OCI-LY1 (cell line): ENCODE measurements at regions not wholly inside any gene's neighbourhood (a gene's known extent, or its start where the extent isn't known, plus 50 kb on each side); places are given as distances from the start of the nearest gene placed in this dataset.

Experiments
- EZH2 ChIP-seq: fragments of 200-600 bp; sonication (generic), shearing (Covaris generic); IDR thresholded peaks from 2 replicates; pipeline ENCODE4 v1.8.0; 2017; ENCODE audit warnings: borderline replicate concordance, mixed run types, mild to moderate bottlenecking, antibody characterized with exemption, low read length, moderate library complexity, mixed read lengths
- TF ChIP-seq, protein P1 (sequence below): fragments of 200-600 bp; sonication (generic), shearing (Covaris generic); IDR thresholded peaks from 2 replicates; pipeline ENCODE4 v1.5.1; 2017; ENCODE audit warnings: mild to moderate bottlenecking, antibody characterized with exemption, low read length, moderate library complexity, mixed read lengths

- TF ChIP-seq, protein P1, sequence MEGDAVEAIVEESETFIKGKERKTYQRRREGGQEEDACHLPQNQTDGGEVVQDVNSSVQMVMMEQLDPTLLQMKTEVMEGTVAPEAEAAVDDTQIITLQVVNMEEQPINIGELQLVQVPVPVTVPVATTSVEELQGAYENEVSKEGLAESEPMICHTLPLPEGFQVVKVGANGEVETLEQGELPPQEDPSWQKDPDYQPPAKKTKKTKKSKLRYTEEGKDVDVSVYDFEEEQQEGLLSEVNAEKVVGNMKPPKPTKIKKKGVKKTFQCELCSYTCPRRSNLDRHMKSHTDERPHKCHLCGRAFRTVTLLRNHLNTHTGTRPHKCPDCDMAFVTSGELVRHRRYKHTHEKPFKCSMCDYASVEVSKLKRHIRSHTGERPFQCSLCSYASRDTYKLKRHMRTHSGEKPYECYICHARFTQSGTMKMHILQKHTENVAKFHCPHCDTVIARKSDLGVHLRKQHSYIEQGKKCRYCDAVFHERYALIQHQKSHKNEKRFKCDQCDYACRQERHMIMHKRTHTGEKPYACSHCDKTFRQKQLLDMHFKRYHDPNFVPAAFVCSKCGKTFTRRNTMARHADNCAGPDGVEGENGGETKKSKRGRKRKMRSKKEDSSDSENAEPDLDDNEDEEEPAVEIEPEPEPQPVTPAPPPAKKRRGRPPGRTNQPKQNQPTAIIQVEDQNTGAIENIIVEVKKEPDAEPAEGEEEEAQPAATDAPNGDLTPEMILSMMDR = no peak
- no peak for TF ChIP-seq EZH2
Observed at GRCh38 chr7:79553811-79554555, 100.5 kb upstream of the MAGI2 start.
